ENCODE measurements at regions not wholly inside any gene's neighbourhood (a gene's known extent, or its start where the extent isn't known, plus 50 kb on each side); places are given as distances from the start of the nearest gene placed in this dataset.

DNA sequence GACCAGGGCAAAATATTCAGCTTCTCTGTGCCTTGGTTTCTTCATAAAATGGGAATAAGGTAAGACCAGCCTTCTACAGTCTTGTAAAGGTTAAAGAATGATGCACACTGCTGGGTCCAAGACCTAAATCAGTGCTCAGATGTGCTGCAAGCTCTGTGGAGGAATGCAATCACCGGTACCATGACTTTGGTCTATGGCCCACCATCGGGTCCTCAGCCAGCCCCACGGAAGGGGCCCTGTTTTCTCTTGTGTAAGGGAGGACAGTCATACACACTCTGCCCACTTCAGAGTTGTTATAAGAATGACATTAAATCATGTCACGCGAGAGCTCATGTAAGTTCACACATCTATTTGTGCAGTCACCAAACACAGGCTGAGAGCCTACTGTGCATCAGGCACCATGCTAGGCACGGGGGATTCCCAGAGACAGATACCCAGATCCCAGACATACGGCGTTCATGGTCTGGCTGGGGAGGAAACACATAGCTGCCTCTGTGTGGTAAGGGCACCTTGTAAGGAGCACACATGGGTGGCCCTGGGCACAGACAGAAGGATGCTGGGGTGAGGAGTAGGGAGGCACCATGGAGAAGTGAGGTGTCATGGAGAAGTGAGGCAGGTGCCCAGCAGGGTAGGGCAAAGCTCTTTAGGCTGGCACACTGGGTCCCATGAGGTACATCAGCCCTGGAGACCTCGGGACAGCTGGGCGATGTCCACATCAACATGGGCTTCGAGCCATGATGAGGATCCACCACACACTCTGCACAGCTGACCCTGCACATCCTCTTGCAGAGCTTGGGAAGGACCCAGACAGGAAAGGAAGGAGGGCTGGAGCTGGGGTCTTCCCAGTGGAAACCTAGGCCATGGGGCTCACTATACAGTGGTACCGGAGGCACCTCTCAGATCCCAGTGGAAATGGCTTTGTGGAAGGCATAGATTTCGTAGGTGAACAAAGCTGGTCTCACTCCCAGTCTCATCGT lies 190.4 kb upstream of the DIO3 start:
- H3K9ac ChIP-seq (ENCODE audit: insufficient read depth, low read depth, low read length) = no peak overlapping the region
- TF ChIP-seq MEIS1 (CRISPR knock-in tag; IDR thresholded peaks at IDR 0.05; ENCODE audit: borderline replicate concordance) (no peak), ZNF558 (CRISPR knock-in tag; IDR thresholded peaks at IDR 0.05; ENCODE audit: borderline replicate concordance) (no peak)
- no TSS peak for BruUV-seq (replicated peaks)
- intact Hi-C loops (cut with micrococcal nuclease; ENCODE audit: unreplicated experiment) (no loop called here), in situ Hi-C loops (cut with HindIII; ENCODE audit: extremely low pct_ligation_motif_present, low pct_unique_long_range_greater_than_20kb) (no loop called here)
- POLR2A ChIA-PET = no interaction called here
- DNase-seq (ENCODE audit: low spot score) (no peak), ATAC-seq (no peak), FAIRE-seq (no peak)
- CTCF ChIA-PET (ENCODE audit: low intra/inter-chr PET ratio, low total read pairs) = no interaction called here
- H3K79me2 ChIP-seq (ENCODE audit: insufficient read depth, low read length) = no peaks in the 10 kb centered on the region
- no peaks in the 10 kb centered on the region for H3K9me3 ChIP-seq (ENCODE audit: low read length)
- H3K27me3 ChIP-seq (ENCODE audit: control insufficient read depth in 1 of 2, insufficient read depth in 2 of 2, low read length in 2 of 2) = peaks cover 2 to 33% of the 10 kb centered on the region in 2 experiments; a peak in 3 of 5 replicates
- H4K20me1 ChIP-seq (ENCODE audit: insufficient read depth, low read length) = no peaks in the 10 kb centered on the region
- no peak overlapping the region for H3K4me3 ChIP-seq (replicated peaks in 1 of 3; ENCODE audit: insufficient read depth in 1 of 3, low read depth in 2 of 3, low read length in 3 of 3)
- H3K4me2 ChIP-seq (ENCODE audit: low read depth, low read length) = no peak overlapping the region
- H3K27ac ChIP-seq (ENCODE audit: extremely low read length, insufficient read depth, low read length) = no peak overlapping the region
- WGBS (ENCODE audit: low lambda C conversion rate) = 17% methylated on average over 7 of the region's 14 CpGs
- H2AFZ ChIP-seq (ENCODE audit: low read length) = no peak overlapping the region
- H3K36me3 ChIP-seq (replicated peaks in 1 of 2; ENCODE audit: control insufficient read depth in 1 of 2, insufficient read depth in 2 of 2, low read length in 2 of 2) = no peaks in the 10 kb centered on the region
- H3K4me1 ChIP-seq (ENCODE audit: insufficient read depth, low read length) = no peaks in the 10 kb centered on the region

DNA sequence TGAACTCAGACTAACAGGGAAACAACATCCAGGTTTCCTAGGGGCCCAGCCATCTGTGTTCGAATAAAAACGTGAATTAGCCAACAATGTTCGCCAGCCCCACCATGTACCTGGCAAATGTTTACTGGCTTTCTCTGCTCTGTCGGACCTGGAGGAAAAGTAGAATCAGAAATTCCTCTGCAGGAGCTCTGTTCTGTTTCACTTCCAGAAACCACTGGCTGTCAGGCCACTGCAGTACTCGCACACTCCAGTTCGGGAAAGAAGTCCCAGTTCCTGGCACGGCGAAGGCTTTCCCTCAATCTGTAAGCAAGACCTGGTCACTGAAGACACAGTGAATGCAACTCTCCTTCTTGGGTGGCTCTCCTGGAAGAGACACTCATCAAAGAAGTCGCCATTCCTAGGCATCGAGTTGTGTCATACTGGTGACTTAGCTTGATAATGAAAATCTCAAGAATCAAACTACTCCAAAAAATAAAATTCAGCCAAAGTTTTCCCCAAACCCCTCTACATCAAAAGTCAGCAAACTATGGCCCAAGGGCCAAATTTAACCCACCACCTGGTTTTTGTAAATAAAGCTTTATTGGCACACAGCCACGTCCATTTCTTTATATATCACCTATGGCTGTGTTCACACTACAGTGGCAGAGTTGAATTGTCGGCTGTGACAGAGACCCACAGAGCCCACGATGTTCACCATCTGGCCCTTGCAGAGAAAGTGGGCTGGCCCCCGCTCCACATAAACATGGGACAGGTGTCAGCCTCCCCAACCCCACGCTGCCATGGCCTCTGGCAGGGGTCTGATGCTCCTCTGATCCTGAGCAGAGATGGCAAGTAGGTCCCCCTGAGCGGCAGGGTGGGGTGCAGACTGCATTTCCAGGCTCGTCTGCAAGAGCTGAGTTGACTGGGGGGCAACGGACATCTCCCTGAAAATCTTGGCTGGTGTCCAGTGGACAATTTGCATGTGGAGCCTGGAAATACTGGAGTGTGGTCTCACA lies 189.2 kb upstream of the DIO3 start:
- no peak overlapping the region for H2AFZ ChIP-seq (ENCODE audit: low read length)
- H3K27ac ChIP-seq (ENCODE audit: extremely low read length, insufficient read depth, low read length) = no peak overlapping the region
- POLR2A ChIA-PET = no interaction called here
- WGBS (ENCODE audit: low lambda C conversion rate) = 28% methylated on average over 13 of the region's 18 CpGs
- CTCF ChIA-PET (ENCODE audit: low intra/inter-chr PET ratio, low total read pairs) = no interaction called here
- BruUV-seq (replicated peaks) = no TSS peak
- H3K36me3 ChIP-seq (replicated peaks in 1 of 2; ENCODE audit: control insufficient read depth in 1 of 2, insufficient read depth in 2 of 2, low read length in 2 of 2) = no peaks in the 10 kb centered on the region
- in situ Hi-C loops (cut with HindIII; ENCODE audit: extremely low pct_ligation_motif_present, low pct_unique_long_range_greater_than_20kb) = no loop called here
- no peak for ATAC-seq
- H3K9ac ChIP-seq (ENCODE audit: insufficient read depth, low read depth, low read length) = no peak overlapping the region
- intact Hi-C loops (cut with micrococcal nuclease; ENCODE audit: unreplicated experiment) = no loop called here
- no peak overlapping the region for H3K4me3 ChIP-seq (replicated peaks in 1 of 3; ENCODE audit: insufficient read depth in 1 of 3, low read depth in 2 of 3, low read length in 3 of 3)
- no peaks in the 10 kb centered on the region for H3K4me1 ChIP-seq (ENCODE audit: insufficient read depth, low read length)
- H3K4me2 ChIP-seq (ENCODE audit: low read depth, low read length) = no peak overlapping the region
- H3K9me3 ChIP-seq (ENCODE audit: low read length) = no peaks in the 10 kb centered on the region
- H4K20me1 ChIP-seq (ENCODE audit: insufficient read depth, low read length) = no peaks in the 10 kb centered on the region
- H3K27me3 ChIP-seq (ENCODE audit: control insufficient read depth in 1 of 2, insufficient read depth in 2 of 2, low read length in 2 of 2) = peaks cover 2 to 27% of the 10 kb centered on the region in 2 experiments; a peak in 3 of 5 replicates
- FAIRE-seq = no peak
- no peak for DNase-seq (ENCODE audit: low spot score)
- no peaks in the 10 kb centered on the region for H3K79me2 ChIP-seq (ENCODE audit: insufficient read depth, low read length)
- TF ChIP-seq, protein P1, sequence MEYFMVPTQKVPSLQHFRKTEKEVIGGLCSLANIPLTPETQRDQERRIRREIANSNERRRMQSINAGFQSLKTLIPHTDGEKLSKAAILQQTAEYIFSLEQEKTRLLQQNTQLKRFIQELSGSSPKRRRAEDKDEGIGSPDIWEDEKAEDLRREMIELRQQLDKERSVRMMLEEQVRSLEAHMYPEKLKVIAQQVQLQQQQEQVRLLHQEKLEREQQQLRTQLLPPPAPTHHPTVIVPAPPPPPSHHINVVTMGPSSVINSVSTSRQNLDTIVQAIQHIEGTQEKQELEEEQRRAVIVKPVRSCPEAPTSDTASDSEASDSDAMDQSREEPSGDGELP (IDR thresholded peaks at IDR 0.05; ENCODE audit: borderline replicate concordance, low read depth) = no peak
